ENCODE measurements at regions not wholly inside any gene's neighbourhood (a gene's known extent, or its start where the extent isn't known, plus 50 kb on each side); places are given as distances from the start of the nearest gene placed in this dataset.

- H3K4me1 ChIP-seq (ENCODE audit: control insufficient read depth in 1 of 2, insufficient read depth in 2 of 2, low read length in 2 of 2) = no peaks in the 10 kb centered on the region
- no peaks in the 10 kb centered on the region for H3K27me3 ChIP-seq (ENCODE audit: low read depth, low read length)
- no peak overlapping the region for H3K4me3 ChIP-seq (ENCODE audit: low read depth in 1 of 2, low read length in 2 of 2)
- no peak overlapping the region for H3K27ac ChIP-seq (ENCODE audit: low read length)
- H3K36me3 ChIP-seq (ENCODE audit: control insufficient read depth in 1 of 2, insufficient read depth in 2 of 2, low read length in 2 of 2) = no peaks in the 10 kb centered on the region
- H3K9me3 ChIP-seq (ENCODE audit: control insufficient read depth in 1 of 2, low read length in 2 of 2) = no peaks in the 10 kb centered on the region
Observed at GRCh38 chr2:173623438-173624319, 269.0 kb downstream of the CDCA7 start.

- Histone ChIP-seq H3K4me1 (ENCODE audit: control insufficient read depth in 1 of 2, insufficient read depth in 2 of 2, low read length in 2 of 2) (no peaks in the 10 kb centered on the region), H3K27me3 (ENCODE audit: low read depth, low read length) (no peaks in the 10 kb centered on the region), H3K4me3 (ENCODE audit: low read depth in 1 of 2, low read length in 2 of 2) (no peak overlapping the region), H3K27ac (ENCODE audit: low read length) (no peak overlapping the region), H3K9me3 (ENCODE audit: control insufficient read depth in 1 of 2, low read length in 2 of 2) (no peaks in the 10 kb centered on the region), H3K36me3 (ENCODE audit: control insufficient read depth in 1 of 2, insufficient read depth in 2 of 2, low read length in 2 of 2) (no peaks in the 10 kb centered on the region)
Observed at GRCh38 chr2:173625315-173625714, 270.6 kb downstream of the CDCA7 start.

- Histone ChIP-seq H3K36me3 (ENCODE audit: control insufficient read depth in 1 of 2, insufficient read depth in 2 of 2, low read length in 2 of 2) (no peaks in the 10 kb centered on the region), H3K4me3 (ENCODE audit: low read depth in 1 of 2, low read length in 2 of 2) (no peak overlapping the region), H3K27me3 (ENCODE audit: low read depth, low read length) (no peaks in the 10 kb centered on the region), H3K9me3 (ENCODE audit: control insufficient read depth in 1 of 2, low read length in 2 of 2) (no peaks in the 10 kb centered on the region), H3K4me1 (ENCODE audit: control insufficient read depth in 1 of 2, insufficient read depth in 2 of 2, low read length in 2 of 2) (no peaks in the 10 kb centered on the region), H3K27ac (ENCODE audit: low read length) (no peak overlapping the region)
Observed at GRCh38 chr2:173629076-173629475, 274.4 kb downstream of the CDCA7 start.

GRCh38 chr2:173630425-173631126 lies 275.9 kb downstream of the CDCA7 start:
- no peaks in the 10 kb centered on the region for H3K9me3 ChIP-seq (ENCODE audit: control insufficient read depth in 1 of 2, low read length in 2 of 2)
- no peak overlapping the region for H3K27ac ChIP-seq (ENCODE audit: low read length)

GRCh38 chr2:173631127-173631460 lies 276.4 kb downstream of the CDCA7 start:
- H3K36me3 ChIP-seq (ENCODE audit: control insufficient read depth in 1 of 2, insufficient read depth in 2 of 2, low read length in 2 of 2) = no peaks in the 10 kb centered on the region
- H3K27me3 ChIP-seq (ENCODE audit: low read depth, low read length) = no peaks in the 10 kb centered on the region
- H3K27ac ChIP-seq (ENCODE audit: low read length) = no peak overlapping the region
- H3K4me1 ChIP-seq (ENCODE audit: control insufficient read depth in 1 of 2, insufficient read depth in 2 of 2, low read length in 2 of 2) = no peaks in the 10 kb centered on the region
- H3K9me3 ChIP-seq (ENCODE audit: control insufficient read depth in 1 of 2, low read length in 2 of 2) = no peaks in the 10 kb centered on the region
- H3K4me3 ChIP-seq (ENCODE audit: low read depth in 1 of 2, low read length in 2 of 2) = peak overlapping the region in 1 of 2 donors; percentile 21

More at GRCh38 chr2:173630425-173631126, 275.9 kb downstream of the CDCA7 start:
- H3K36me3 ChIP-seq (ENCODE audit: control insufficient read depth in 1 of 2, insufficient read depth in 2 of 2, low read length in 2 of 2) = no peaks in the 10 kb centered on the region
- no peaks in the 10 kb centered on the region for H3K27me3 ChIP-seq (ENCODE audit: low read depth, low read length)
- H3K4me3 ChIP-seq (ENCODE audit: low read depth in 1 of 2, low read length in 2 of 2) = peak overlapping the region in 1 of 2 donors; percentile 21
- no peaks in the 10 kb centered on the region for H3K4me1 ChIP-seq (ENCODE audit: control insufficient read depth in 1 of 2, insufficient read depth in 2 of 2, low read length in 2 of 2)

GRCh38 chr2:173644146-173644545 lies 289.5 kb downstream of the CDCA7 start:
- no peaks in the 10 kb centered on the region for H3K36me3 ChIP-seq (ENCODE audit: control insufficient read depth in 1 of 2, insufficient read depth in 2 of 2, low read length in 2 of 2)
- no peaks in the 10 kb centered on the region for H3K27me3 ChIP-seq (ENCODE audit: low read depth, low read length)
- no peak overlapping the region for H3K27ac ChIP-seq (ENCODE audit: low read length)
- no peaks in the 10 kb centered on the region for H3K4me1 ChIP-seq (ENCODE audit: control insufficient read depth in 1 of 2, insufficient read depth in 2 of 2, low read length in 2 of 2)
- H3K4me3 ChIP-seq (ENCODE audit: low read depth in 1 of 2, low read length in 2 of 2) = no peak overlapping the region
- no peaks in the 10 kb centered on the region for H3K9me3 ChIP-seq (ENCODE audit: control insufficient read depth in 1 of 2, low read length in 2 of 2)

GRCh38 chr2:173647681-173648311 lies 293.1 kb downstream of the CDCA7 start:
- H3K9me3 ChIP-seq (ENCODE audit: control insufficient read depth in 1 of 2, low read length in 2 of 2) = peaks cover 0 to 7% of the 10 kb centered on the region in 2 donors
- H3K27ac ChIP-seq (ENCODE audit: low read length) = no peak overlapping the region
- no peaks in the 10 kb centered on the region for H3K4me1 ChIP-seq (ENCODE audit: control insufficient read depth in 1 of 2, insufficient read depth in 2 of 2, low read length in 2 of 2)

GRCh38 chr2:173648816-173649215 lies 294.1 kb downstream of the CDCA7 start:
- Histone ChIP-seq H3K4me3 (ENCODE audit: low read depth in 1 of 2, low read length in 2 of 2) (no peak overlapping the region), H3K36me3 (ENCODE audit: control insufficient read depth in 1 of 2, insufficient read depth in 2 of 2, low read length in 2 of 2) (no peaks in the 10 kb centered on the region), H3K27me3 (ENCODE audit: low read depth, low read length) (no peaks in the 10 kb centered on the region), H3K9me3 (ENCODE audit: control insufficient read depth in 1 of 2, low read length in 2 of 2) (peaks cover 0 to 7% of the 10 kb centered on the region in 2 donors), H3K27ac (ENCODE audit: low read length) (no peak overlapping the region), H3K4me1 (ENCODE audit: control insufficient read depth in 1 of 2, insufficient read depth in 2 of 2, low read length in 2 of 2) (no peaks in the 10 kb centered on the region)

More at GRCh38 chr2:173647681-173648311, 293.1 kb downstream of the CDCA7 start:
- no peaks in the 10 kb centered on the region for H3K36me3 ChIP-seq (ENCODE audit: control insufficient read depth in 1 of 2, insufficient read depth in 2 of 2, low read length in 2 of 2)
- no peaks in the 10 kb centered on the region for H3K27me3 ChIP-seq (ENCODE audit: low read depth, low read length)
- no peak overlapping the region for H3K4me3 ChIP-seq (ENCODE audit: low read depth in 1 of 2, low read length in 2 of 2)

GRCh38 chr2:173649527-173650219 lies 295.0 kb downstream of the CDCA7 start:
- Histone ChIP-seq H3K9me3 (ENCODE audit: control insufficient read depth in 1 of 2, low read length in 2 of 2) (peaks cover 0 to 7% of the 10 kb centered on the region in 2 donors), H3K36me3 (ENCODE audit: control insufficient read depth in 1 of 2, insufficient read depth in 2 of 2, low read length in 2 of 2) (no peaks in the 10 kb centered on the region), H3K4me1 (ENCODE audit: control insufficient read depth in 1 of 2, insufficient read depth in 2 of 2, low read length in 2 of 2) (no peaks in the 10 kb centered on the region), H3K4me3 (ENCODE audit: low read depth in 1 of 2, low read length in 2 of 2) (no peak overlapping the region), H3K27me3 (ENCODE audit: low read depth, low read length) (no peaks in the 10 kb centered on the region), H3K27ac (ENCODE audit: low read length) (no peak overlapping the region)

GRCh38 chr2:173651891-173652290 lies 297.2 kb downstream of the CDCA7 start:
- no peak overlapping the region for H3K27ac ChIP-seq (ENCODE audit: low read length)

GRCh38 chr2:173652311-173652710 lies 297.6 kb downstream of the CDCA7 start:
- Histone ChIP-seq H3K4me3 (ENCODE audit: low read depth in 1 of 2, low read length in 2 of 2) (no peak overlapping the region), H3K27ac (ENCODE audit: low read length) (no peak overlapping the region), H3K4me1 (ENCODE audit: control insufficient read depth in 1 of 2, insufficient read depth in 2 of 2, low read length in 2 of 2) (no peaks in the 10 kb centered on the region), H3K27me3 (ENCODE audit: low read depth, low read length) (no peaks in the 10 kb centered on the region), H3K9me3 (ENCODE audit: control insufficient read depth in 1 of 2, low read length in 2 of 2) (peaks cover 0 to 7% of the 10 kb centered on the region in 2 donors), H3K36me3 (ENCODE audit: control insufficient read depth in 1 of 2, insufficient read depth in 2 of 2, low read length in 2 of 2) (no peaks in the 10 kb centered on the region)

More at GRCh38 chr2:173651891-173652290, 297.2 kb downstream of the CDCA7 start:
- H3K9me3 ChIP-seq (ENCODE audit: control insufficient read depth in 1 of 2, low read length in 2 of 2) = peaks cover 0 to 7% of the 10 kb centered on the region in 2 donors
- no peaks in the 10 kb centered on the region for H3K4me1 ChIP-seq (ENCODE audit: control insufficient read depth in 1 of 2, insufficient read depth in 2 of 2, low read length in 2 of 2)
- no peaks in the 10 kb centered on the region for H3K27me3 ChIP-seq (ENCODE audit: low read depth, low read length)
- H3K36me3 ChIP-seq (ENCODE audit: control insufficient read depth in 1 of 2, insufficient read depth in 2 of 2, low read length in 2 of 2) = no peaks in the 10 kb centered on the region
- no peak overlapping the region for H3K4me3 ChIP-seq (ENCODE audit: low read depth in 1 of 2, low read length in 2 of 2)

All from muscle layer of duodenum (tissue), 2 donors.